ENCODE measurements at regions not wholly inside any gene's neighbourhood (a gene's known extent, or its start where the extent isn't known, plus 50 kb on each side); places are given as distances from the start of the nearest gene placed in this dataset.

- TF ChIP-seq CTCF (IDR thresholded peaks at IDR 0.05; ENCODE audit: low read depth, low read length): no peak
- no peak for TF ChIP-seq EZH2phosphoT487 (IDR thresholded peaks at IDR 0.05; ENCODE audit: low read depth)
These were observed 2451.0 kb downstream of the TP53TG3F start for GRCh38 chr16:35910409-35910808.

Measured in OCI-LY3 (cell line).